GM06990 (cell line): ENCODE measurements at regions not wholly inside any gene's neighbourhood (a gene's known extent, or its start where the extent isn't known, plus 50 kb on each side); places are given as distances from the start of the nearest gene placed in this dataset.

ENCODE experiments used
- DNase-seq: peaks from one replicate; pipeline ENCODE4 v3.0.0-alpha.2; 2011; ENCODE audit not compliant: insufficient read length; ENCODE audit errors: extremely low read depth
- H3K27me3 ChIP-seq: replicated peaks from 2 replicates; pipeline ENCODE4 v1.6.0; 2011; ENCODE audit warnings: low read length; ENCODE audit not compliant: control insufficient read depth, insufficient read depth
- H3K36me3 ChIP-seq: 2 replicates; pipeline ENCODE4 v1.5.1; 2011; ENCODE audit warnings: low read length; ENCODE audit not compliant: control insufficient read depth, insufficient read depth
- H3K4me3 ChIP-seq: replicated peaks from 2 replicates; pipeline ENCODE4 v1.5.1; 2011; ENCODE audit warnings: low read depth, mild to moderate bottlenecking, control low read depth, low read length
- CTCF ChIP-seq: IDR thresholded peaks from 2 replicates; pipeline ENCODE4 v1.5.1; 2011; ENCODE audit warnings: low read length, control low read depth, mild to moderate bottlenecking, inconsistent platforms; ENCODE audit not compliant: insufficient read depth, poor library complexity, severe bottlenecking

- TF ChIP-seq CTCF: no peak
- no peak overlapping the region for H3K4me3 ChIP-seq
- no peaks in the 10 kb centered on the region for H3K27me3 ChIP-seq
- DNase-seq: no peak
- H3K36me3 ChIP-seq: no peaks in the 10 kb centered on the region
These were observed 174.9 kb upstream of the CTSO start for GRCh38 chr4:156128616-156129015.

GRCh38 chr4:156118507-156119220, 165.0 kb upstream of the CTSO start:
- Histone ChIP-seq H3K36me3 (no peaks in the 10 kb centered on the region), H3K4me3 (no peak overlapping the region), H3K27me3 (no peaks in the 10 kb centered on the region)
- DNase-seq: no peak
- TF ChIP-seq CTCF: no peak

- Histone ChIP-seq H3K27me3 (no peaks in the 10 kb centered on the region), H3K36me3 (no peaks in the 10 kb centered on the region), H3K4me3 (no peak overlapping the region)
- no peak for TF ChIP-seq CTCF
- no peak for DNase-seq
These were observed 164.1 kb upstream of the CTSO start for GRCh38 chr4:156117743-156118142.

- DNase-seq: no peak
- Histone ChIP-seq H3K27me3 (no peaks in the 10 kb centered on the region), H3K4me3 (no peak overlapping the region), H3K36me3 (no peaks in the 10 kb centered on the region)
- no peak for TF ChIP-seq CTCF
These were observed 163.3 kb upstream of the CTSO start for GRCh38 chr4:156116991-156117390.

- no peak overlapping the region for H3K4me3 ChIP-seq
- peak; percentile 25 for DNase-seq
- peak; percentile 13 for TF ChIP-seq CTCF
- no peaks in the 10 kb centered on the region; the same call in 1 of the 2 replicates for H3K27me3 ChIP-seq
- H3K36me3 ChIP-seq: no peaks in the 10 kb centered on the region
These were observed 159.6 kb upstream of the CTSO start for GRCh38 chr4:156113138-156113765.
